HG02870 (cell line): ENCODE measurements at regions not wholly inside any gene's neighbourhood (a gene's known extent, or its start where the extent isn't known, plus 50 kb on each side); places are given as distances from the start of the nearest gene placed in this dataset.
A peak's percentile ranks its signal among the peaks of the same experiment; 100 is the strongest.
"Not testable (repeated sequence)": the region's sequence is repeated elsewhere in the genome, so short reads cannot be mapped to it uniquely, and the experiment has no call there.

Experiments
- ATAC-seq: cut with Tn5 transposase; IDR thresholded peaks from one replicate; pipeline ENCODE4 v1.9.1; 2021; ENCODE audit warnings: mild to moderate bottlenecking, moderate library complexity; ENCODE audit not compliant: unreplicated experiment

DNA sequence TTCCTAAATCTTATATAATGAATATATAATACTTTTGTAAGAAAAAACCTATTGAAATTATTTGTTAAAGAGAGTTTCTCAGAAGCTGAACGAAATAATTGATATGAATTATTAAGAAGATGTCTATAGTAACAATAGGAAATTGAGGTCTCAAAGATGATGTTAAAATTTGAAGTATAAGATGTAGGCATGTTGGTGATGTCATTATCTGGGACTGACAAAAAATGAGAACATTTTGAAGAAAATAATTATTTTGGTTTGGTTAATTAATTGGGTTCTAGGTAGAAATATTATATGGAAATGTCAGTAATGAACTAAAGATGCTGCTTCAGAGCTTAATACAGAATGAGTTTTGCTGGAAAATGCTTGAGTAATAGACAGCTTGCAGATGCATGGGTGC lies 501.4 kb upstream of the ST8SIA4 start:
- no peak for ATAC-seq

DNA sequence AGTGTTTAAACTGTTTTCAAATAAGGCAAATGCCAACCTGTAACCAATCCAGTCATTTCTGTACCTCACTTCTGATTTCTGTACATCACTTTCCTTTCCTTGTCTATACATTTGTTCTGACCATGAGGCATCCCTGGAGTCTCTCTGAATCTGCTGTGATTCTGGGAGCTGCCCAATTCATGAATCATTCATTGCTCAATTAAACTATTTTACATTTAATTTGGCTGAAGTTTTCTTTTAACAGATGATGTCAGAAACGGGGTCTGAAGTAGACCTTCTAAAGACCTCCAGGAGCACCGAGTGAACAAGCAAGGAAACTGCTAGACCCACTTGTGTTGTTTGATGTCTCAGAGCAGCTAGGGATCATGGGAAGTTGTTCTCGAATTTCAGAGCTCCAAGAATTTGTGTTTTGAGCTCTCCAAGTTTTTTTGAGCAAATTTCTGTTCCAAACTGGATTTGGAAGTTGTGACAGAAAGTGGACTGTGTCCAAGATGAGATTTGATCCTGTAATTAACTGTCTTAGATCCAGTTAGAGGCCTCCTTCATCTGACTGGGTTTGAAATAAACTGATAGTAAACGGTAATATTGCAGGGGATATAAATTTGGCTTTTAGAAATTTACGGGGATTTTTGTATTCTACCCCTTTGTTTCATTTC lies 490.8 kb upstream of the ST8SIA4 start:
- ATAC-seq = no peak

DNA sequence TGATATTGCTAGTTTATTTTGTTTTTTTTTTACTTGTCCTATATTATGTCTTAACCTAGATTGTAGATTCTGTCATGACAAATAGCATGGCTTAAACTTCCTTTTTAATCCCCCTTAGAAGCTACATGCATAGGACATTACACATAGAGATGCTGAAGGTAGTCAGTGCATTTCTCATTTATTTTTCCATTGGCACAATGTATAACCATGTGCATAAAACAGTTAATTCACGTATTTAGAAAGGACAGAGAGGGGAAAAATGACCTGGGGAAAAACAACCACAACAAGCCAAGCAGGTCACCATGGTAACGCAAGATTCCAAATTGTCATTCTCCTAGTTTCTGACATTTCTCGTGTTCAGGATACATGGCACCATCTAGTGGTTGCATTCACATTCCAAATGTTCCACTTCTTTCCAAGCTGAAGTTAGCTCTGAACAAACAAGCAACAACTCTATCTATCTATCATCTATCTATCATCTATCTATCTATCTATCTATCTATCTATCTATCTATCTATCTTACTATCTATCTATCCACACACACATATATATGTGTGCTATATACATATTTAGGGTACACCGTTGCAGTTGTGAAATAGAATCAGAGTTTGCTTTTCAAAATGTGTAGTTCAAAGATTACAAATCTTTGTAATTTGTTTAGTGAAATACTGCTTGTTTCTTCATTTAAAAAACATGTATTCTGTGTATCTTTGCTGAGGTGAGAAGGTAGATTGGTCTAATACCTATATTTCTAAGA lies 487.2 kb upstream of the ST8SIA4 start:
- ATAC-seq = peak; percentile 55

DNA sequence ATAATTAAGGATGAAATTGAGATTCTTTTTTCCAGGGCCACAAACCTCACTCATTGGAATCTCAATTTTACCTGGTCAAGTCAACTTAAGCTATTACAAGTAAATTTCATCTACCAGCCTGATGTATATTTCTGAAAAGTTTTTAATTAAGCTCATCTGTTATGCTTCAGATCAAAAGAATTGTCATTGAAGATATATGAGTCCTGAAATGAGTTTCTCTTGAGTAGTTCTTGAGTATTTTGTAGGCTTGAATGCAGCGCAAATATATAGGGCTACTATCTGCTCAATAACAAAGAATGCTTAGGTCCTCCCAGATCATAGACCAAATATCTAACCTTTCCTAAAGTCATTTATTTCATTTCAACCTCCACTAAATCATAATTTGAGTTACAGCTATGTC lies 482.2 kb upstream of the ST8SIA4 start:
- no peak for ATAC-seq

DNA sequence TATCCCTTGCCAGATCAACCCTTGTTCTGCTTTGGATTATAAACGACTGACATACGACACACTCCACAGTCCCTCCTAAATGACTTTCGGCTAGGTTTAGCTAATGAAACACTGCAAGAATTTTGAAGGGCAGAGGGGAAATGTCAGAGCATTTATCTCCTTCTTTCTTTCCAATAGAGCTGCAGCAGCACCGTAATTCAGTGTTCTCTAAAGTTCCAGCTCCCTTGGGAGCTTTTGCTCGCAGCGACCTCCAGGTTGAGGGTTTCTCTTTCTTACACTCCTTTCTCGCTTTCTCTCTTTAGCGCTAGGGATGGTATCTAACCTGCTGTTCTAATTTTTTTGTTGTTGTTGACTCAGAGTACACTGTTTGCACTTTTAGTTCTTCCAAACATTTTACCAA lies 467.1 kb upstream of the ST8SIA4 start:
- ATAC-seq = no peak

DNA sequence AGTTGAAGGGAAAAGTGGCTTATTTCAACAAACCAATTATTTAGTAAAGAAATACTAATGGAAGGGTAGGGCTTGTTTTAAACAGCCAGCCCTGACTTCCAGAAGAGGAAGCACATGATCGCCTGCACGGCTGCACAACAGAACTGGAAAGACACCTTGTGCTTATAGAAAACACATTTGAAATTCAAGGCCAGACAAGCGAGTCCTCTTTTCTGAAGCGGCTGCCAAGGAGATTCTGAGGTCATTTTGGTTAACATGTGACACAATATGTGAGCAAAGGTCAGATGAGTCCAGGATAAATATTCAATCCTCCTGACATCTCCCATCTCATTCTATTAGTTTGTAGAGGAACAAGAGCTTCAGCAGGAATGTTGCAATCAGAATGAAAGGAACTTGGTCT lies 461.4 kb upstream of the ST8SIA4 start:
- no peak for ATAC-seq

DNA sequence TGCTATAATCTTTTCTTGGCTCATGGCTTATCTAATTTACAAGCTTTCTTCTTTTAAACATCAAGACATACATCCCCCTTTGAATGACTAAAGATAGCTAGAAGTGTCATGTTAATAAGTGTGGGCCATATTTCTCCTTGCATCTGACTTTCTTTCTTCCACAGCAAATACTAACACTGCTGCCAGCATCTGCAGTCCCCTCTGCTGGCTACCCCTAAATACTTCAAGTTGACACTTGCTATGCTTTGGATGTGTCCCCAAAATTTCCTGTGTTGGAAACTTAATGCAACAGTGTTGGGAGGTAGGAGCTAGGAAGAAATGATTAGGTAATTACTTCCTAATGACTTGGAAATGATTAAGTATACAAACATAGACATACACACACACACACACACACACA lies 459.0 kb upstream of the ST8SIA4 start:
- no peak for ATAC-seq

DNA sequence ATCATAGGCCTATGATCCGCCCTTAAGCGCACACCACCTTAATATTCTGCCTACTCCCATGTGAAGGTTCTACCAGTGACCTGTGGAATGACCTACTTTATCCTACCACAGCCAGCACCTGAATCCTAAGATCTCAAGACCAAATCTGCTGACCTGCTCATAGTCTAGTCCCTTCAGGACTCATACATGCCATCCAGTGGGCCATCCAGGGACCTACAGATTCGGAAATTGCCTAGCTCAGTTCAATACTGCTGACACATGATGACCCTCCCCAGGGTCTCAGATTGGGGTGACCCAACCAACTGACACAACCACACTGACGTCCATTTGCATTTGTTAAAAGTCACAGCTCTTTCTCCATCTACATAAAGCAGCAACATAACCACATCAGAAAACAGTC lies 443.8 kb upstream of the ST8SIA4 start:
- no peak for ATAC-seq

DNA sequence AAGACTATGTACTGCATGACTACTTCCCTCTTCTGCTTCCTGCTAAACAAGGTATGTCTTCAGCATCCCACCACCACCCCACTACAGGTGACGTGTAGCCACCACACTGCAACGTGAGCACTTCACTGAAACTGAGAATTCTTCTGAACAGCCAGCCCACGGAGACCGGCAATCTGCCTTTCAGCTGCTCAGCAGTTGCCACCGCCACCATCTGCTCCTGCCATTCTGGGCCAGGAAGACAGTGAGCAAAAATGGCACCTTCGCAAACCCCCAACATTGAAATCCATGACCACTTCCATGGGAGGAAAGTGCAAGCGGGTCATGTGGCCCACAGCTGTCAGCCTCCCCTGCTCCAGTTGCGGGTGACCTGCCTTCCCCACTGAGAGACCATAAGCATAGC lies 443.4 kb upstream of the ST8SIA4 start:
- no peak for ATAC-seq

DNA sequence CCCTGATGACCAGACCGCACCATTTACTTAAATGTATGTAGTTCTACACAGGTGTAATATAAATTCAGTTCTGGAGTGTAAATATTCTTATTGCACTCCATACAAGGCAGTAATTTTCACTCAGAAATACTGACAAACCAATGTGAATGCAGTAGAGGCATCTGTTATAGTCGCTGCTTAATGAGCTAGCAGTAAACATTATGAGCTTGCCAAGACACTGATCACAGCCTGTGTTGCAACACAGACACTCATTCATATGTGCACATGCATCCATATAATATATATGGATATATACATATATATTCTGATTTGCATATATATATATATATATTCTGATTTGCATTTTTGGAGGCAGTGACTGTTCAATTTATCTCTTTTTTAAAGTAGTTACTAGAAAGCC lies 435.1 kb upstream of the ST8SIA4 start:
- ATAC-seq = no peak

DNA sequence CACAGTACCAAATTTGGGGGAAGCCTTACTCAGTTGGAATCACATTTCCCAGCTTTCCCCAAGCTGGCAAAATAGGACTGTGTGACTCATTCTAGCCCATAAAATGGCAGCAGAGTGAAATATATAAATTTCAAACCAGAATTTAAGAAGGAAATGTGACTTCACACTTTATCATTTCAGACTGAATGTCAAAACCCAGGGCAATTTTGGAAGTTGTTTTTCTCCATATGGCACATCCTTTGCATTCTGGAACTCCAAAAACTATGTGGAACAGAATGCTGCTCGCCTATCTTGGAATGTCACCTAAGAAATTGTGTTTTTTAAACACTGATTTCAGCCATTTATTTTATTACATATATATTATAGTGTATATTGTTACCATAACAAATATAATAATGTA lies 424.7 kb upstream of the ST8SIA4 start:
- ATAC-seq = no peak

DNA sequence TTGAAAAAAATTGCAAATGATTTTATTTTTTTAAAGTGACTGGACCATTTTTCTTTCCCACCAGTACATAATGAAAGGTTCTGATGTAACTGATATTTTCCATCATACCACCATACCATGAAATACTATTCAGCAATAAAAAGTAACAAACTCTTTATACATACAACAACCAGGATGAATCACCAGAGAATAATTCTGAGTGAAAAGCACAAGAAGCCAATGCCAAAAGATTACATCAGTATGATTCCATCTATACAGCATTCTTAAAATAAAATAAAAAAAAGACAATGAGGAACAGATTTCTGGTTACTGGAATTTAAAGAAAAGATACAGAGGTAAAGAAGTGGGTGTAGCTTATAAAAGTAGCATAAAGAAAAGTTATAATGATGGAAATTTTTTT lies 423.7 kb upstream of the ST8SIA4 start:
- no peak for ATAC-seq

DNA sequence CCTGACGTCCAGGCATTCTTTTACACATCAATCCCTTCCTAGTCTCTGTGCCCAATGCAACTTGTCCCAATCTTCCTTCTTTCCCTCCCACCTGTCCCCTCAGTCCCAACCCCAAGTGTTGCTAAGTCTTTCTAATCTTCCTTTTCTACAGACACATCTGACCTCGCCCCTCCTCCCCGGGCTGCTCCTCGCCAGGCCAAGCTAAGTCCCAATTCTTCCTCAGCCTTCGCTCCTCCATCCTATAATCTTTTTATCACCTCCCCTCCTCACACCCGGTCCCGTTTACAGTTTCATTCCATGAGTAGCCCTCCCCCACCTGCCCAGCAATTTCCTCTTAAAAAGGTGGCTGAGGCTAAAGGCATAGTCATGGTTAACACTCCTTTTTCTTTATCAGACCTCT lies 413.3 kb upstream of the ST8SIA4 start:
- ATAC-seq = not testable (repeated sequence)

DNA sequence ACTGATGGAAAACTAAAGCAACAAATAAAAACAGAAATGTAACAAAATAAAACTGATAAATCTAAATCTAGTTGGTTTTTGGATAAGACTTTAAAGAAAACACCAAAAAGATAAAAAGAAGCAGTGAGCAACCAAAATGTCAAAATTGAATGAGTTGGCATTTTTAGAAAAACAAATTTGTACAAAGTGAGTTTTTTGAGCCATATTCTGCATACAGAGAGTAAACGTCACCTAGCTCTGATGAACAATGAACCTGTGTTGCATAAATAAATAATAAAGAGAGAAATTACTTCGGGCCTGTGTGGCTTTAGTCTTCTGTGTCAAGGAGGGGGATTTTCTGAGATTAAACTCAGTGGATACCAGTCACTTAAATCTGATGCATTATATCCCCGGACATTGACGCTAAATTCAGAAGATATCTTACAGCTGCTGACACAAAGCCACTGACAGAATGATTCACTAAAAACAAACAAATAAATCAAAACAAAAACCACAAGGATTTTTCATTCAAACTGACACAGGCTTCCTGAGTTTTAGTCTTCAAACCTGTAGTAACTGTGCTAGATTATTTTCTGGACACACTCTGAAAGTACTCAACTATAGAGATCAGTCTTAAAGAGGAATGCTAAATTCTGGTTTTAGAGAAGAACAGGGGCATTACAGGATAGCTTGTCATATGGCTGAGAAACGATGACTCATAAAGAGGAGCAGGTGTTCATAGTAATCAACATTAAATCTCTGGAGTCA lies 403.5 kb upstream of the ST8SIA4 start:
- ATAC-seq = no peak

DNA sequence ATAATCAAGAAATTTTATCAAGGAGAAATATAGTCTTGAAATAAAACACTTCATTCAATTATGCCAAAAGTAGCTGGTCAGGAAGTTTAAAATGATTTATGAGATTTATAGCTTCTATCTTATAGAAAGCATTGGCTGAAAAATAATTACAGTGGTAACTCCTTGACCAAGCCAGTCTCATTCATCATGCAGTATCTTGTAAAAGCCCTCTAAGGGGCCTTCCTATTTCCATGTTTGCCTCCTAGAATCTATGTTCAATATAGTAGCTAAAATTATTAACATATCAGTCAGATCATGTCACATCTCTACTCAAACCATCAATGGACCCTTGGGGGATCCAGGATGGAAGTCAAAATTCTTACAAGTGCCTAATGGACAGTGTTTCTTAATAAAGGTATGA lies 393.4 kb upstream of the ST8SIA4 start:
- ATAC-seq = no peak

DNA sequence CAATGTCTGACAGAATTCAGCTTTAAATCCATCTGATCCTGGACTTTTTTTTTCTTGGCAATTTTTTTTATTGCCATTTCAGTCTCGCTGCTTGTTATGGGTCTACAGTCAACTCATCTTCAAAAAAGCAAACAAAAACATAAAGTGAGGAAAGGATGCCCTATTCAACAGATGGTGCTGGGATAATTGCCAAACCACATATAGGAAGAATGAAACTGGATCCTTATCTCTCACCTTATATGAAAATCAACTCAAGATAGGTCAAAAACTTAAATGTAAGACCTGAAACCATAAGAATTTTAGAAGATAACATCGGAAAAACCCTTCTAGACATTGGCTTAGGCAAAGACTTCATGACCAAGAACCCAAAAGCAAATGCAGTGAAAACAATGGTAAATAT lies 389.1 kb upstream of the ST8SIA4 start:
- ATAC-seq = no peak

DNA sequence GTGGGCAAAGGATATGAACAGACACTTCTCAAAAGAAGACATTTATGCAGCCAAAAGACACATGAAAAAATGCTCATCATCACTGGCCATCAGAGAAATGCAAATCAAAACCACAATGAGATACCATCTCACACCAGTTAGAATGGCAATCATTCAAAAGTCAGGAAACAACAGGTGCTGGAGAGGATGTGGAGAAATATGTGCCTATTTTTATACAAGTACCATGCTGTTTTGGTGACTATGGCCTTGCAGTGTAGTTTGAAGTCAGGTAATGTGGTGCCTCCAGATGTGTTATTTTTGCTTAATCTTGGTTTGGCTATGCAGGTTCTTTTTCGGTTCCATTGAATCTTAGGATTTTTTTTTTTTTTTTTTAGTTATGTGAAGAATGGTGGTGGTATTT lies 387.7 kb upstream of the ST8SIA4 start:
- ATAC-seq = not testable (repeated sequence)

DNA sequence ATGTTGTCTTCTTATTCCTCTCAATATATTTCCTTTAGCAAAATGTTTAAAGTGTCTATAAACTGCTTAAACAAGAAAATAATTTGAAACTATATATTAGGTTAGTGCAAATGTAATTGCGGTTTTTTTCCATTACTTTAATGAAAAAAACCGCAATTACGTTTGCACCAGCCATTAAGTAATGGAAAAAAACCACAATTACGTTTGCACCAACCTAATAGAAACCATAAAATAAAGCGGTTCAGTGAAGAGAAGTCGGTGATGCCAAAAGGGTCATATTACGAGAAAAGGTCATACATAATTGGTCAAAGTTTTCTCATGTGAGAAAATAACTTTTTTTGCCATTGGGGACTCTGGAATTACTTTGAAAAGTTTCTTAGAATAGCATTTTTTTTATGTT lies 385.6 kb upstream of the ST8SIA4 start:
- ATAC-seq = no peak

DNA sequence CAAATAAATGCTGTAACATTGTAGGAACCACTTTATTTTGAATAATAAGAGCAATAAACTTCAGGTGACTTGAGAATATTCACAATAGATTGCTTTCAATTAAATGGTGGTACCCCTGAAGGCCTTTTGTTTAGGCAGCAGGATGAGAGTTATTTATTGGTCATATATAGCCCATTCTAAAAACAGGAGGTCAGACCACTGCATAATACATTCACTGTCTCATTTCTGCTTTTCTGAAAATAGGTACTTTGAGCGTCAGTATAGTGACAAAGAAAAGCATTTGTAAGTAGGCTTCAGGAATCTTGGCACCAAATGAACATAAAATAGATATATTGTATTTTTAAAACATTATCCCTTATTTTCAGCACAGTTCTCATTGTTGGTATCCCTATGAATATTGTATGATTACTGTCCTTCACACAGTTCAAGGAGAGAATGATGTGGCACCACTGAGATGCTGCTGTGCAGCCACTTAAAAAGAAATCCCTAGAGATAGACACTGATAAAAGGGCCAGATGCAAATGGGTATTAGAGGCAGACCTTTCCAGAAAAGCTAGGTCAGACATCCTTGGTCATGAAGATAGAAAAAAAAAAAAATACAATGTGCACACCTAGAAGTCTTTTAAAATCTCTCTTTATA lies 381.8 kb upstream of the ST8SIA4 start:
- ATAC-seq = no peak

DNA sequence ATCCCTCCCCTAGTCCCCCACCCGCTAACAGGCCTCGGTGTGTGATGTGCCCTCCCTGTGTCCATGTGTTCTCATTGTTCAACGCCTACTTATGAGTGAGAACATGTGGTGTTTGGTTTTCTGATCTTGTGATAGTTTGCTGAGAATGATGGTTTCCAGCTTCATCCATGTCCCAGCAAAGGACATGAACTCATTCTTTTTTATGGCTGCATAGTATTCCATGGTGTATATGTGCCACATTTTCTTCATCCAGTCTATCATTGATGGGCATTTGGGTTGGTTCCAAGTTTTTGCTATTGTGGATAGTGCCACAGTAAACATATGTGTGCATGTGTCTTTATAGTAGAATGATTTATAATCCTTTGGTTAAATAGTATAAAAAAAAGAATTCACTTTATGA lies 380.9 kb upstream of the ST8SIA4 start:
- ATAC-seq = not testable (repeated sequence)

DNA sequence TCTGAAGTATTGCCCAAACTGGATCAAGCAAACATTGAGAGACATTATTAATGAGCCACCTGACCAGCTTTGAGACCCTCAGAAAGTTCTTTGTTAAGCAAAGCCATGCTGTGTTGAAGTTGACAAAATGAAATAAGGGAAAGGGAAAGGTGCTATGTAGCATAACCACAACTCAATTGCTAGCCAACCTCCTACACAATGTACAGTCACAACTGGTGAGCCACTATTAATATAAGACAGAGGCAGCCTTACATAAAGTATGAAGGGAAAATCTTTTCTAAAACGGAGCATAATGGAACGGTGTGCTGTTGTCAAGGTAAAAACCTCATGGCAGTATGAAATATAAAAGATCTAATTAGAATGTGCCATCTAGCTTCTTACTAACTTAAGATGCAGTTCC lies 375.8 kb upstream of the ST8SIA4 start:
- ATAC-seq = no peak
